H9 (cell line): ENCODE measurements at regions not wholly inside any gene's neighbourhood (a gene's known extent, or its start where the extent isn't known, plus 50 kb on each side); places are given as distances from the start of the nearest gene placed in this dataset.

Experiments used
- DNase-seq: peaks from one replicate; pipeline ENCODE4 v3.0.0-alpha.2; 2017
- H2AFZ ChIP-seq: one replicate; pipeline ENCODE4 v1.6.1; 2013; ENCODE audit warnings: mild to moderate bottlenecking, low read length, control low read depth, moderate library complexity
- H2AK5ac ChIP-seq: 2 replicates; pipeline ENCODE4 v1.6.1; 2013; ENCODE audit warnings: low read length, control low read depth, mixed read lengths; ENCODE audit not compliant: insufficient read length
- H2BK120ac ChIP-seq: one replicate; pipeline ENCODE4 v1.6.1; 2013; ENCODE audit warnings: low read depth, mild to moderate bottlenecking, low read length, control low read depth, inconsistent platforms; ENCODE audit not compliant: poor library complexity, severe bottlenecking
- H2BK12ac ChIP-seq: 2 replicates; pipeline ENCODE4 v1.6.1; 2013; ENCODE audit warnings: low read length, control low read depth, mixed read lengths, low read depth; ENCODE audit not compliant: insufficient read length
- H2BK15ac ChIP-seq: 2 replicates; pipeline ENCODE4 v1.6.1; 2013; ENCODE audit warnings: low read depth, low read length, control low read depth
- H2BK20ac ChIP-seq: one replicate; pipeline ENCODE4 v1.6.1; 2013; ENCODE audit warnings: low read depth, mild to moderate bottlenecking, low read length, control low read depth, inconsistent platforms; ENCODE audit not compliant: poor library complexity, severe bottlenecking
- H2BK5ac ChIP-seq: 2 replicates; pipeline ENCODE4 v1.6.1; 2013; ENCODE audit warnings: low read length, control low read depth, mixed read lengths; ENCODE audit not compliant: insufficient read length
- H3K14ac ChIP-seq: 2 replicates; pipeline ENCODE4 v1.6.1; 2013; ENCODE audit warnings: low read length, control low read depth; ENCODE audit not compliant: insufficient read depth
- H3K18ac ChIP-seq: 2 replicates; pipeline ENCODE4 v1.6.1; 2013; ENCODE audit warnings: low read depth, mild to moderate bottlenecking, mixed read lengths, low read length, control low read depth; ENCODE audit not compliant: insufficient read length
- H3K23ac ChIP-seq: 2 replicates; pipeline ENCODE4 v1.6.1; 2013; ENCODE audit warnings: low read length, control low read depth, mixed read lengths, low read depth; ENCODE audit not compliant: insufficient read length
- H3K23me2 ChIP-seq: 2 replicates; pipeline ENCODE4 v1.6.1; 2013; ENCODE audit warnings: low read depth, mild to moderate bottlenecking, mixed read lengths, low read length, control low read depth; ENCODE audit not compliant: insufficient read length, poor library complexity, severe bottlenecking
- H3K27ac ChIP-seq: 2 replicates; pipeline ENCODE4 v1.5.1; 2013; ENCODE audit warnings: low read length, control low read depth, mixed read lengths, low read depth; ENCODE audit not compliant: insufficient read length
- H3K27me3 ChIP-seq: 2 replicates; pipeline ENCODE4 v1.6.1; 2013; ENCODE audit warnings: low read length, control low read depth, inconsistent platforms; ENCODE audit not compliant: insufficient read depth
- H3K4ac ChIP-seq: 2 replicates; pipeline ENCODE4 v1.6.1; 2013; ENCODE audit warnings: low read depth, mild to moderate bottlenecking, control low read depth, inconsistent platforms, low read length, moderate library complexity
- H3K4me1 ChIP-seq: 2 replicates; pipeline ENCODE4 v1.6.1; 2013; ENCODE audit warnings: low read length, control low read depth, inconsistent platforms; ENCODE audit not compliant: insufficient read depth
- H3K4me2 ChIP-seq: 2 replicates; pipeline ENCODE4 v1.6.1; 2013; ENCODE audit warnings: low read length, control low read depth, mixed read lengths; ENCODE audit not compliant: insufficient read length, insufficient read depth
- H3K56ac ChIP-seq: 2 replicates; pipeline ENCODE4 v1.6.1; 2013; ENCODE audit warnings: low read depth, mild to moderate bottlenecking, mixed read lengths, low read length, control low read depth; ENCODE audit not compliant: insufficient read length
- H3K79me1 ChIP-seq: 2 replicates; pipeline ENCODE4 v1.6.1; 2013; ENCODE audit warnings: low read depth, mild to moderate bottlenecking, moderate library complexity, low read length, control low read depth, inconsistent platforms; ENCODE audit not compliant: insufficient read depth, poor library complexity, severe bottlenecking
- H3K79me2 ChIP-seq: 2 replicates; pipeline ENCODE4 v1.6.1; 2013; ENCODE audit warnings: low read length, control low read depth, inconsistent platforms; ENCODE audit not compliant: insufficient read depth
- H3K9ac ChIP-seq: 2 replicates; pipeline ENCODE4 v1.6.1; 2013; ENCODE audit warnings: low read length, control low read depth, mixed read lengths; ENCODE audit not compliant: insufficient read length; ENCODE audit errors: extremely low read depth
- H3K9me3 ChIP-seq: one replicate; pipeline ENCODE4 v1.6.1; 2013; ENCODE audit warnings: low read depth, low read length, inconsistent platforms; ENCODE audit not compliant: control insufficient read depth
- H3T11ph ChIP-seq: one replicate; pipeline ENCODE4 v1.6.1; 2013; ENCODE audit warnings: mild to moderate bottlenecking, low read length, control low read depth, inconsistent platforms
- H4K20me1 ChIP-seq: one replicate; pipeline ENCODE4 v1.6.1; 2013; ENCODE audit not compliant: control insufficient read depth, insufficient read length, insufficient read depth
- H4K5ac ChIP-seq: 2 replicates; pipeline ENCODE4 v1.6.1; 2013; ENCODE audit warnings: low read depth, mild to moderate bottlenecking, mixed read lengths, low read length, control low read depth; ENCODE audit not compliant: insufficient read length
- H4K8ac ChIP-seq: replicated peaks from 2 replicates; pipeline ENCODE4 v1.6.1; 2013; ENCODE audit warnings: low read length, control low read depth, mixed read lengths, low read depth; ENCODE audit not compliant: insufficient read length
- H4K91ac ChIP-seq: 2 replicates; pipeline ENCODE4 v1.6.1; 2013; ENCODE audit warnings: low read depth, mild to moderate bottlenecking, moderate library complexity, mixed read lengths, low read length, control low read depth; ENCODE audit not compliant: insufficient read length
- H3K27ac Mint-ChIP-seq, 3 experiments: 2 replicates in 2 of 3; 3 replicates in 1 of 3; pipeline ENCODE4 v1.8.0; 2020 to 2021; ENCODE audit warnings: mixed read lengths in 3 of 3, mild to moderate bottlenecking in 1 of 3, moderate library complexity in 1 of 3
- H3K27me3 Mint-ChIP-seq: 2 replicates; pipeline ENCODE4 v1.8.0; 2021; ENCODE audit warnings: low read depth, mild to moderate bottlenecking, moderate library complexity, mixed read lengths
- H3K36me3 Mint-ChIP-seq, 3 experiments: 2 replicates in 2 of 3; 3 replicates in 1 of 3; pipeline ENCODE4 v1.8.0; 2020 to 2021; ENCODE audit warnings: low read depth in 3 of 3, mixed read lengths in 3 of 3; ENCODE audit not compliant: insufficient read depth in 1 of 3
- H3K4me1 Mint-ChIP-seq, 2 experiments: 2 replicates each; pipeline ENCODE4 v1.8.0; 2020; ENCODE audit warnings: mixed read lengths in 2 of 2
- H3K4me3 Mint-ChIP-seq, 2 experiments: 2 replicates in 1 of 2; 3 replicates in 1 of 2; pipeline ENCODE4 v1.8.0; 2020 to 2021; ENCODE audit warnings: mild to moderate bottlenecking in 2 of 2, mixed read lengths in 2 of 2, moderate library complexity in 1 of 2
- H3K9me3 Mint-ChIP-seq, 2 experiments: 2 replicates in 1 of 2; 3 replicates in 1 of 2; pipeline ENCODE4 v1.8.0; 2020; ENCODE audit warnings: mild to moderate bottlenecking in 2 of 2, mixed read lengths in 2 of 2, moderate library complexity in 1 of 2
- CTCF ChIP-seq: fragments of 200-600 bp; sonication (generic); conservative IDR thresholded peaks from 3 replicates; pipeline ENCODE4 v1.8.0; 2021; ENCODE audit warnings: antibody characterized with exemption, mild to moderate bottlenecking
- WGBS: extraction: QIAGEN DNeasy Blood & Tissue Kit; methylation state at CpG from one replicate; pipeline ENCODE4 v1.1.7; 2013; ENCODE audit warnings: missing lambda C conversion rate, low lambda C conversion rate, mixed read lengths; ENCODE audit not compliant: insufficient read length; ENCODE audit errors: extremely low coverage; 5-methylcytosine and 5-hydroxymethylcytosine counted together

- Histone ChIP-seq H2AK5ac (no peak overlapping the region), H4K91ac (no peak overlapping the region), H4K8ac (no peak overlapping the region), H3K9me3 (peaks cover 5% of the 10 kb centered on the region), H2BK120ac (no peak overlapping the region), H3T11ph (no peak overlapping the region), H3K4me1 (no peaks in the 10 kb centered on the region; the same call in 1 of the 2 replicates), H3K14ac (no peak overlapping the region), H4K20me1 (no peaks in the 10 kb centered on the region), H2BK5ac (no peak overlapping the region), H3K18ac (no peak overlapping the region), H2BK12ac (no peak overlapping the region), H2BK15ac (no peak overlapping the region), H2BK20ac (no peak overlapping the region), H3K4me2 (no peak overlapping the region), H3K9ac (no peak overlapping the region), H3K4ac (no peak overlapping the region), H3K27me3 (no peaks in the 10 kb centered on the region), H3K27ac (no peak overlapping the region), H3K56ac (no peak overlapping the region), H3K23me2 (no peaks in the 10 kb centered on the region), H3K79me1 (no peaks in the 10 kb centered on the region), H3K23ac (no peak overlapping the region), H3K79me2 (no peaks in the 10 kb centered on the region), H2AFZ (no peak overlapping the region), H4K5ac (no peak overlapping the region)
- no CpG with 5 or more reads among the region's 4 CpGs for WGBS
- Mint-ChIP-seq H3K27me3 (no peaks in the 10 kb centered on the region), H3K27ac (no peak overlapping the region), H3K4me3 (no peak overlapping the region), H3K9me3 (peaks cover 9 to 13% of the 10 kb centered on the region in 2 experiments; a peak in 4 of 5 replicates), H3K36me3 (peaks cover 0 to 12% (median 2%) of the 10 kb centered on the region in 3 experiments; a peak in 4 of 7 replicates), H3K4me1 (peaks cover 10% of the 10 kb centered on the region in 2 experiments)
- no peak for DNase-seq
- no peak for TF ChIP-seq CTCF
These were observed 537.2 kb upstream of the TLE4 start for GRCh38 chr9:79034583-79034982.
